Karpas-422 (cell line): ENCODE measurements at regions not wholly inside any gene's neighbourhood (a gene's known extent, or its start where the extent isn't known, plus 50 kb on each side); places are given as distances from the start of the nearest gene placed in this dataset.

ENCODE experiments used
- DNase-seq: peaks from one replicate; pipeline ENCODE4 v3.0.0-alpha.2; 2015
- H2AFZ ChIP-seq: fragments of 200-600 bp; sonication (generic); 2 replicates; pipeline ENCODE4 v1.6.1; 2014; ENCODE audit warnings: antibody characterized with exemption, low read length, mixed read lengths
- H3K27ac ChIP-seq: fragments of 200-600 bp; sonication (generic); 2 replicates; pipeline ENCODE4 v1.5.1; 2014; ENCODE audit warnings: mild to moderate bottlenecking, low read length, moderate library complexity
- H3K27me3 ChIP-seq: fragments of 200-600 bp; sonication (generic); 2 replicates; pipeline ENCODE4 v1.6.1; 2014; ENCODE audit warnings: low read length, mixed read lengths
- H3K36me3 ChIP-seq: fragments of 200-600 bp; sonication (generic); 2 replicates; pipeline ENCODE4 v1.6.1; 2014; ENCODE audit warnings: low read length, mixed read lengths; ENCODE audit not compliant: insufficient read depth
- H3K4me1 ChIP-seq: fragments of 200-600 bp; sonication (generic); 2 replicates; pipeline ENCODE4 v1.6.1; 2014; ENCODE audit warnings: mild to moderate bottlenecking, low read length, mixed read lengths
- H3K4me2 ChIP-seq: fragments of 200-600 bp; sonication (generic); 2 replicates; pipeline ENCODE4 v1.6.1; 2014; ENCODE audit warnings: low read length, low read depth, mild to moderate bottlenecking; ENCODE audit not compliant: poor library complexity, severe bottlenecking
- H3K4me3 ChIP-seq: fragments of 200-600 bp; sonication (generic); 2 replicates; pipeline ENCODE4 v1.5.1; 2014; ENCODE audit warnings: mild to moderate bottlenecking, antibody characterized with exemption, low read length, mixed read lengths
- H3K79me2 ChIP-seq: fragments of 200-600 bp; sonication (generic); 2 replicates; pipeline ENCODE4 v1.6.1; 2014; ENCODE audit warnings: mild to moderate bottlenecking, low read length, mixed read lengths
- H3K9ac ChIP-seq: fragments of 200-600 bp; sonication (generic); 2 replicates; pipeline ENCODE4 v1.6.0; 2014; ENCODE audit warnings: low read length
- H3K9me2 ChIP-seq: fragments of 200-600 bp; sonication (generic), shearing (Covaris generic); replicated peaks from 2 replicates; pipeline ENCODE4 v1.6.0; 2014; ENCODE audit warnings: mild to moderate bottlenecking, low read length, moderate library complexity; ENCODE audit not compliant: insufficient read depth
- H3K9me3 ChIP-seq: fragments of 300-700, 200-600 bp; sonication (generic); 2 replicates; pipeline ENCODE4 v1.6.1; 2014; ENCODE audit warnings: low read length, mixed read lengths
- H4K20me1 ChIP-seq: fragments of 200-600 bp; sonication (generic); 2 replicates; pipeline ENCODE4 v1.6.1; 2014; ENCODE audit warnings: mild to moderate bottlenecking, antibody characterized with exemption, low read length, low read depth; ENCODE audit not compliant: insufficient read depth

DNA sequence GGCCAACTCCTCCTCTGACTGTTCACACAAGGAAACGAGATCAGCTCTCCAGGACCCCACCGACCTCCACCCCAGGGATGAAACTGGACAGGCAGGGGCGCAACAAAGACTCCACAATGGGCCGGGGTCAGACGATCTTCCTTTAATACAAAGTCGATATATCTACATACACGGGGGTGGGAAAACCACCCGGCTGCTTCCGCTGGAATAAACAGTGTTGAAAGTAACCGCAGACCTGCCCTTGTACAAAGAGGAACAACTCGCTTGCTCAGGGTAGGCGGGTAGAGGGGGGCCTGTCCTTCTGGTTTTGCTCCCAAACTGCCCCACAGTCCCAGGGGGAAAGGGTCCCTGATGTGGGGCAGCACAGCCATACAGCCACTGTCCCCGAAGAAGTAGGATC lies 135.2 kb downstream of the PTPRS start:
- no peaks in the 10 kb centered on the region for H3K9me2 ChIP-seq
- DNase-seq, result no peak
- no peaks in the 10 kb centered on the region for H3K27me3 ChIP-seq
- no peak overlapping the region for H2AFZ ChIP-seq
- H3K4me2 ChIP-seq, result no peak overlapping the region
- H3K27ac ChIP-seq, result no peak overlapping the region
- no peaks in the 10 kb centered on the region; the same call in 1 of the 2 replicates for H3K36me3 ChIP-seq
- no peaks in the 10 kb centered on the region for H3K4me1 ChIP-seq
- H3K9ac ChIP-seq, result no peak overlapping the region
- no peaks in the 10 kb centered on the region for H4K20me1 ChIP-seq
- no peaks in the 10 kb centered on the region for H3K79me2 ChIP-seq
- no peak overlapping the region for H3K4me3 ChIP-seq
- H3K9me3 ChIP-seq, result peaks cover 9% of the 10 kb centered on the region

DNA sequence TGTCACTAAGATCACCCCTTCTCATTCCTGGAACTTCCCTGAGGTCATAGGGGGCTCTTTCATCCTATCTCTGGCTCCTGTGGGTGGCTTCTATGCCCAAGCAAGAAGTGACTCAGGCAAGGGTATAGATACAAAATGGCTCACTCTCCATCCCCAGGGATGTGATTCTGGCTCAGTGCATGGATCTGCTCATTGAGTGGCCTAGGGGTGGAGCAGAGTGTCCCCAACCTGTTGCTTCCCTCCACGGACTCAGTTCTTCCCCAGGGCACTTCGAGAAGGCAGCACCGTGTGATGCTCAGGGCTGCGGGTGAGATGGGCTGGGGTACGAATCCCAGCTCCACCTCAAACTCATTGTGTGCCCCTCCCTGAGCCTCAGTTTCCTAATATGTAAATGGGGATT lies 136.4 kb downstream of the PTPRS start:
- Histone ChIP-seq H3K9me3 (peaks cover 9% of the 10 kb centered on the region), H3K4me1 (no peaks in the 10 kb centered on the region), H3K27ac (no peak overlapping the region), H3K36me3 (no peaks in the 10 kb centered on the region), H3K4me2 (no peak overlapping the region), H3K9ac (no peak overlapping the region), H3K4me3 (no peak overlapping the region), H3K9me2 (no peaks in the 10 kb centered on the region), H4K20me1 (no peaks in the 10 kb centered on the region), H3K27me3 (no peaks in the 10 kb centered on the region), H3K79me2 (no peaks in the 10 kb centered on the region), H2AFZ (no peak overlapping the region)
- no peak for DNase-seq
